ENCODE measurements at regions not wholly inside any gene's neighbourhood (a gene's known extent, or its start where the extent isn't known, plus 50 kb on each side); places are given as distances from the start of the nearest gene placed in this dataset.

DNA sequence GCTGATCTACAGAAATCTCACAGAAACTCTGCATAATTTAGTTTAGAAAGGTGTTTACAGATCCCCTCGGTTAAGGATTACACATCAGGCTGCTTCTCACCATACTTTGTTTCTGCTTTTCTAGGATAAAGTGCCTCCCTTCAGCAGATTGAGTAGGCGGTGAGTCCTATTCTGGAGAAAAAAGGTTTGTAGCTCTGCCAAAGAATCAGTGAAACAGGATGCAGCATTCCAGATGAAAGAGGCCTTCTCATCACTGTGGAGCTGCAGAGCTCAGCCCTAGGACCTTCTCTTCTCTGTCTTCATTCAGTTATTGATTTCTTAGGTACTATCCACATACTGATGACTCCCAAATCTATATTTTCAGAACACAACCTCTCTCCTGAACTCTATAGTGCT is 155.5 kb upstream of the KRR1 start:
- H3K36me3 ChIP-seq (ENCODE audit: control insufficient read depth, insufficient read depth, low read length) = no peaks in the 10 kb centered on the region
- H3K27ac ChIP-seq (ENCODE audit: insufficient read depth, low read length, poor library complexity, severe bottlenecking) = no peak overlapping the region
- H3K4me3 ChIP-seq (ENCODE audit: insufficient read depth, low read depth, low read length, poor library complexity, severe bottlenecking) = no peak overlapping the region
- H3K9me3 ChIP-seq (ENCODE audit: control insufficient read depth, low read length) = no peaks in the 10 kb centered on the region
- DNase-seq = no peak
- no peaks in the 10 kb centered on the region for H3K27me3 ChIP-seq (replicated peaks; ENCODE audit: control insufficient read depth, insufficient read depth, low read length, poor library complexity, severe bottlenecking)
- no peaks in the 10 kb centered on the region for H3K4me1 ChIP-seq (ENCODE audit: control insufficient read depth, insufficient read depth, low read length, poor library complexity, severe bottlenecking)

DNA sequence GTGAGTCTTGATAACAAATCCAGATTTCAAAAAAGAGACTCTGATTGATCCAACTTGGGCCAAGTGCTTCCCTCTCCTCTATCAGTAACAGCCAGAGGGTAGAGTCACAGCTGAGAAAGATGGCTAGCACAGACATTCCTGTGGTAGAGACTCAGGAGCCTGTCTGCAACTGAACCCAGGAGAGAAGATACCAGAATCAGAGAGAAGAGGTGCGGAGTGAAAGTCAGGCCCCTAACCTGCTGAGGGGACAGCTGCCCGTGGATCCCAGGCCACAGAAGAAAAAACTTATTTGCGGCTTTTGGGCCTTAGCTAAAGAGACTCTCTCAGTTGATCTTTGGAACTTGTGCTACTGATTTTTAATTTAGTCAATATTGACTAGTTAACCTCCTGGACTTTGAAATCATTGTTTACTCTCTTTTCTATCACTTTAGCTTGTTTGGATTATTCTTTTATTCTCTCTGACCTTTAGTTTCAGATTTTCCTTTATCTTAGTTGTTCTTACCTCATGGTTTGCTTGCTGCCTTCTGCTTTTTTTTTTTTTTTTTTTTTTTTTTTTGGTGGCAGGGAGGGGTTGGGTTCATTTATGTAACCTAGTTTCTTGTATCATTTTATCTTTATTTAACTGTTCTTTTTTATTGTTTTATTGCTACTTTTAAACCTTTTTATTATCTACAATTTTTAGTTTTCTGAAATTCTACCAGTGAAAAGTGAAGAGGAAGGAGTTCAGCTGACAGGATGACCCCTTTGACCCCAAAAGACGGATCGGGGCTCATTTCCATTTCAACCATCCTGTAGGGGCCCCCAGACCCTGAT is 154.9 kb upstream of the KRR1 start:
- Histone ChIP-seq H3K27me3 (replicated peaks; ENCODE audit: control insufficient read depth, insufficient read depth, low read length, poor library complexity, severe bottlenecking) (no peaks in the 10 kb centered on the region), H3K4me3 (ENCODE audit: insufficient read depth, low read depth, low read length, poor library complexity, severe bottlenecking) (no peak overlapping the region), H3K36me3 (ENCODE audit: control insufficient read depth, insufficient read depth, low read length) (no peaks in the 10 kb centered on the region), H3K4me1 (ENCODE audit: control insufficient read depth, insufficient read depth, low read length, poor library complexity, severe bottlenecking) (no peaks in the 10 kb centered on the region), H3K9me3 (ENCODE audit: control insufficient read depth, low read length) (no peaks in the 10 kb centered on the region), H3K27ac (ENCODE audit: insufficient read depth, low read length, poor library complexity, severe bottlenecking) (no peak overlapping the region)
- no peak for DNase-seq

DNA sequence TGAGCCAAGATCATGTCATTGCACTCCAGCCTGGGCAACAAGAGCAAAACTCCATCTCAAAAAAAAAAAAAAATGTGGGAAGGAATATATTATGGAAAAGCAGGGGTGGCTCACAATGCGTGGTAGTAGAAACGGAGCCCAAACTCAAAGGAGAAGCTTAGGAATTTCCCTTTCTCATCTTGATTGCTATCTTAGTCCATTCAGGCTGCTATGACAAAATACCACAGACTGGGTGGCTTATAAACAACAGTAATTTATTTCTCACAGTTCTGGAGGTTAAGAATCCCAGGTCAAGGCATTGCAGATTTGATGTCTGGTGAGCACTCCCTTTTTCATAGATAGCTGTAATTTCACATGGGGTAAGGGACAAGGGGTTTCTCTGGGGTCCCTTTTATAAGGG is 153.8 kb upstream of the KRR1 start:
- H3K27me3 ChIP-seq (replicated peaks; ENCODE audit: control insufficient read depth, insufficient read depth, low read length, poor library complexity, severe bottlenecking) = no peaks in the 10 kb centered on the region
- H3K4me1 ChIP-seq (ENCODE audit: control insufficient read depth, insufficient read depth, low read length, poor library complexity, severe bottlenecking) = no peaks in the 10 kb centered on the region
- no peaks in the 10 kb centered on the region for H3K36me3 ChIP-seq (ENCODE audit: control insufficient read depth, insufficient read depth, low read length)
- no peak for DNase-seq
- H3K27ac ChIP-seq (ENCODE audit: insufficient read depth, low read length, poor library complexity, severe bottlenecking) = no peak overlapping the region
- no peaks in the 10 kb centered on the region for H3K9me3 ChIP-seq (ENCODE audit: control insufficient read depth, low read length)
- H3K4me3 ChIP-seq (ENCODE audit: insufficient read depth, low read depth, low read length, poor library complexity, severe bottlenecking) = no peak overlapping the region

DNA sequence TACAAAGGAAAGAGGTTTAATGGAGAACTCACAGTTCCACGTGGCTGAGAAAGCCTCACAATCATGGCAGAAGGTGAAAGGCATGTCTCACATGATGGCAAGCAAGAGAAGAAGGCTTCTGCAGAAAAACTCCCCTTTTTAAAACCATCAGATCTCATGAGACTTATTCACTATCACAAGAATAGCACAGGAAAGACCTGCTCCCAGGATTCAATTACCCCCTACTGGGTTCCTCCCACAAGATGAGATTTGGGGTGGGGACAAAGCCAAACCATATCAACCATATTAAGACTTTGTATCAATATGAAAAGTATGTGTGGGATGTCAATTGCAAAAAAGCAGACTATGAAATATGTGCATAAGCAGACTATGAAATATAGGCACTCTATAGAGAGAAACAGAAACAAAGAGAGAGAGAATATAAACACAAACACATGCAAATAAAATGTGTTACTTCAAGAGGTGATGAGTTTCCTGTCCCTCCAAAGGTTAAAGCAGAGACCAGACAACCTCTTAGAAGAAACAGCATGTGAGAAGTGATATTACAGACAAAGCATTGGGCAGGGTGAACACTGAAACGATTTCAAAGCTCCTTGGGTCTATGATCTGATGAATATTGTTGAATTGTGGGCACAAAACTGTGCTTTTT is 151.2 kb upstream of the KRR1 start:
- no peak for DNase-seq
- Histone ChIP-seq H3K36me3 (ENCODE audit: control insufficient read depth, insufficient read depth, low read length) (no peaks in the 10 kb centered on the region), H3K4me3 (ENCODE audit: insufficient read depth, low read depth, low read length, poor library complexity, severe bottlenecking) (no peak overlapping the region), H3K27me3 (replicated peaks; ENCODE audit: control insufficient read depth, insufficient read depth, low read length, poor library complexity, severe bottlenecking) (no peaks in the 10 kb centered on the region), H3K9me3 (ENCODE audit: control insufficient read depth, low read length) (no peaks in the 10 kb centered on the region), H3K27ac (ENCODE audit: insufficient read depth, low read length, poor library complexity, severe bottlenecking) (no peak overlapping the region), H3K4me1 (ENCODE audit: control insufficient read depth, insufficient read depth, low read length, poor library complexity, severe bottlenecking) (no peaks in the 10 kb centered on the region)

DNA sequence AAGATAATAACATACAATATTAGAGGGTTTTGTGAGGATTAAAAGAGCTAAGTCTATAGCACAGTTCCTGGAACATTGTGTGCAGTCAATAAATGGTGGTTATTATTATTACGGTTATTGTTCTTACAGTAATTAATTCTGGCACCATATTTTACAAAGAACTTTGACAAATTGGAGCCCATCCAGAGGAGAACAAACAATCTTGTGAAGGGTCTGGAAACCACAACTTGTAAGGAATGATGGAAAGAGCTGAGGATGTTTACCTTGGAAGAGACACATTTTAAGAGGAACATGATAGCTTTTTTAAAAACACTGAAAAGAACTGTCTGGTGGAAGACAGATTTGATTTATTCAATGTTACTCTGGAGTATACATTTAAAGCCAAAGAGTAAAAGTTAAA is 150.5 kb upstream of the KRR1 start:
- Histone ChIP-seq H3K4me1 (ENCODE audit: control insufficient read depth, insufficient read depth, low read length, poor library complexity, severe bottlenecking) (no peaks in the 10 kb centered on the region), H3K36me3 (ENCODE audit: control insufficient read depth, insufficient read depth, low read length) (no peaks in the 10 kb centered on the region), H3K9me3 (ENCODE audit: control insufficient read depth, low read length) (no peaks in the 10 kb centered on the region), H3K27me3 (replicated peaks; ENCODE audit: control insufficient read depth, insufficient read depth, low read length, poor library complexity, severe bottlenecking) (no peaks in the 10 kb centered on the region), H3K4me3 (ENCODE audit: insufficient read depth, low read depth, low read length, poor library complexity, severe bottlenecking) (no peak overlapping the region), H3K27ac (ENCODE audit: insufficient read depth, low read length, poor library complexity, severe bottlenecking) (no peak overlapping the region)
- DNase-seq = no peak

DNA sequence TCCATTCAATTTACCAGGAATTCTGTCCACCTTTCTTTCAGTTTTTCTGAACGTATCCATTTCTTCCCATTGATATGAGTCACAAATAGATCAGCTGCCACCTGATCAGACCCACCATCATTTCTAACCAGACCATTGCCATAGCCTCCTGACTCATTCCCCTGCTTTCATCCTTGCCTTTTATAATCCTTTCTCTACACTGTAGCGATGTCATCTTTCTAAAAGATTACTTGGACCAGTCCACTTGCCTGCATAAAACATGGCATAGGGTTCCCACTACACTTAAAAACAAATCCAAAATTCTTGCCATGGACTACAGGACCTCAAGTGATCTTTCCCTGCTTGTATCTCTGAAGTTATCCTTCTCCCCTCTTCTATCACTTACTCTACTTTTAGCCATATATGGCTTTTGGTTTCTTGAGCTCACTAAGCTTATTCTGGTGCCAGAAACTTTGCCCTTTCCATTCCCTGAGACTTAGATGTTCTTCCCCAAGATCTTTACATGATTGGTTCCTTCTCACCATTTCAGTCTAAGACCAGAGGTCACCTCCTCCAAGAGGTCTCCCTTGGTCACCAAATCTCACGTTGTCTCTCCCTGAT is 149.5 kb upstream of the KRR1 start:
- H3K4me3 ChIP-seq (ENCODE audit: insufficient read depth, low read depth, low read length, poor library complexity, severe bottlenecking) = no peak overlapping the region
- no peaks in the 10 kb centered on the region for H3K4me1 ChIP-seq (ENCODE audit: control insufficient read depth, insufficient read depth, low read length, poor library complexity, severe bottlenecking)
- H3K36me3 ChIP-seq (ENCODE audit: control insufficient read depth, insufficient read depth, low read length) = no peaks in the 10 kb centered on the region
- H3K27me3 ChIP-seq (replicated peaks; ENCODE audit: control insufficient read depth, insufficient read depth, low read length, poor library complexity, severe bottlenecking) = no peaks in the 10 kb centered on the region
- H3K27ac ChIP-seq (ENCODE audit: insufficient read depth, low read length, poor library complexity, severe bottlenecking) = no peak overlapping the region
- DNase-seq = no peak
- H3K9me3 ChIP-seq (ENCODE audit: control insufficient read depth, low read length) = no peaks in the 10 kb centered on the region

DNA sequence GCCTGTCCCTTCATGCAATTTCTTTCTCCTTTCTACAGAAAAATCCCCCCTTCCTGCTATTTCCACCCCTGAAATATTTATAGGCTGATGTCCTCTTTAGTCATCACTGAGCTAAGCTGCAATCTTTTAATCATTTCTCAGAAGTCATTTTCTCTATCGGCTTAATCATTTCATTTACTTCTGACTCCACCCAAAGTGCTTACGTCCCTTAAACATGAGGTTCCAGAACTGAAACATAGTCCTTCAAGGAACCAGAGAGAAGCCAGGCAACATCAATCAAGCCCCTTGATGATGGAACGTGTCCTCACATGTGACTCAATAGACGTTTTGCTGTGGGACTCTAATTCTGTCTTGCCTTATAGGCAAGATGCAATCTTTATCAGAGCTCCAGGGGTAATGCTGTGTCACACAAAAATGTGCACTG is 148.7 kb upstream of the KRR1 start:
- Histone ChIP-seq H3K4me3 (ENCODE audit: insufficient read depth, low read depth, low read length, poor library complexity, severe bottlenecking) (no peak overlapping the region), H3K36me3 (ENCODE audit: control insufficient read depth, insufficient read depth, low read length) (no peaks in the 10 kb centered on the region), H3K4me1 (ENCODE audit: control insufficient read depth, insufficient read depth, low read length, poor library complexity, severe bottlenecking) (no peaks in the 10 kb centered on the region), H3K9me3 (ENCODE audit: control insufficient read depth, low read length) (no peaks in the 10 kb centered on the region), H3K27me3 (replicated peaks; ENCODE audit: control insufficient read depth, insufficient read depth, low read length, poor library complexity, severe bottlenecking) (no peaks in the 10 kb centered on the region), H3K27ac (ENCODE audit: insufficient read depth, low read length, poor library complexity, severe bottlenecking) (no peak overlapping the region)
- DNase-seq = no peak

DNA sequence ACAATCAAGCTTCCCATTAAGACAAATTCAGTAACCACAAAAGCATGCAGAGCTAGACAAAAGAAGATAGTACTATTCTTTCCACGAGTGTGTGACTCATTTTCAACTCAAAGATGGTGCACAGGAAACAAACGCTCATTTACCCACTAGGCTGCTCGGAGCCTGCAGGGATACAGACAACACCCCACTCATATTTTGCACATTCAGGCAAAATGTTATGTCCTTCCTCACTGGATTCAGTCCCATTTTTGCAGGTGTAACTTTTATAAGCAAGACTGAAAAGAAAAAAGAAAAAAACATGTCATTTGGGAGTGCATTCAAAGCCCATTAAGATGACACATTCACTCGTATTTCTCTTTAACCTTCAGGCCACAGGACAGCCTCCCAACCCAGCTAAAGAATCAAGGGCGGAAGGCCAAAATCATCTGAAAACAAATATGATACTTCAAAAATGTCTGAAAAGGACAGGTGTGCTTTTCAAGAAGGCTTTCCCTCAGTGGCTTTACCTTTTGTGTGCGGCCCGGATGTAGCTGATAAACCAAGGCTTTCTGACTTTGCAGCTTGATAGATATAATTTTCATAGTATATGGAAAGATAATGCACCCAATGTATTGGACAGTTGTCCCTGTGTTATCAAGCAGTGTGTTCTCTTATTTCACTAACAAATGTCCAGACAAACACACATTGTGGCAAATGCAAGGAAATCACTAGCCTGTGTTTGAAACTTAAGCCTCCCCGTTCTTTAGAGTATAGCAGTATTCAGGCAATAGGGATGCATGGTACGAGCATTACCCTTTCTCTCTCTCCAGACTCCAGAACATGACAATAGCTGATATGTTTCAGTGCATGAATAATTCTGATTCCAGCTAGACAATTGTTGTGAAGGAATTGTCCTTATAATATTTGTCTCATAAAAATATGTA is 147.8 kb upstream of the KRR1 start:
- H3K4me1 ChIP-seq (ENCODE audit: control insufficient read depth, insufficient read depth, low read length, poor library complexity, severe bottlenecking) = no peaks in the 10 kb centered on the region
- no peak for DNase-seq
- H3K36me3 ChIP-seq (ENCODE audit: control insufficient read depth, insufficient read depth, low read length) = no peaks in the 10 kb centered on the region
- H3K9me3 ChIP-seq (ENCODE audit: control insufficient read depth, low read length) = no peaks in the 10 kb centered on the region
- H3K27me3 ChIP-seq (replicated peaks; ENCODE audit: control insufficient read depth, insufficient read depth, low read length, poor library complexity, severe bottlenecking) = no peaks in the 10 kb centered on the region
- no peak overlapping the region for H3K4me3 ChIP-seq (ENCODE audit: insufficient read depth, low read depth, low read length, poor library complexity, severe bottlenecking)
- no peak overlapping the region for H3K27ac ChIP-seq (ENCODE audit: insufficient read depth, low read length, poor library complexity, severe bottlenecking)

DNA sequence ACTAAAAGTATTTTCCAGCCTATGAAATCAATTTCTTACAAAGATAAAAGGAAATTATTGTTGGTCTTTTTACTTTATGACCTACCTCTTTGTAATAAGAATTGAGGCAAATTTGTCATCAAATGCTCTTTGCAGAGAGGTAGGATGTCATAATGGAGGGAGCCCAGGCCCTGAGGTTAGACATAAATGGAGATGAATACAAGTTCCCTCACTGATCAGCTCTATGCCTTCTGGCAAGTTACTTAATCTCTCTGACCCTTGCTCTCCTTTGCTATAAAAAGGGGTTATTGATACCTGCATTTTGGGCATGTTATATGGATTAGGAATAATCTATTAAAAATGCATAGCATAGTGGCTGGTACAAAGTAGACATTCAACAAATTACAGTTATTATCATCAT is 146.9 kb upstream of the KRR1 start:
- Histone ChIP-seq H3K4me1 (ENCODE audit: control insufficient read depth, insufficient read depth, low read length, poor library complexity, severe bottlenecking) (no peaks in the 10 kb centered on the region), H3K36me3 (ENCODE audit: control insufficient read depth, insufficient read depth, low read length) (no peaks in the 10 kb centered on the region), H3K4me3 (ENCODE audit: insufficient read depth, low read depth, low read length, poor library complexity, severe bottlenecking) (no peak overlapping the region), H3K9me3 (ENCODE audit: control insufficient read depth, low read length) (no peaks in the 10 kb centered on the region), H3K27ac (ENCODE audit: insufficient read depth, low read length, poor library complexity, severe bottlenecking) (no peak overlapping the region), H3K27me3 (replicated peaks; ENCODE audit: control insufficient read depth, insufficient read depth, low read length, poor library complexity, severe bottlenecking) (no peaks in the 10 kb centered on the region)
- DNase-seq = no peak

All from effector memory CD4-positive, alpha-beta T cell (primary cell).